HG03565 (cell line): ENCODE measurements at regions not wholly inside any gene's neighbourhood (a gene's known extent, or its start where the extent isn't known, plus 50 kb on each side); places are given as distances from the start of the nearest gene placed in this dataset.

Experiments
- ATAC-seq: cut with Tn5 transposase; IDR thresholded peaks from one replicate; pipeline ENCODE4 v1.9.1; 2021; ENCODE audit warnings: mild to moderate bottlenecking, moderate library complexity; ENCODE audit not compliant: unreplicated experiment

DNA sequence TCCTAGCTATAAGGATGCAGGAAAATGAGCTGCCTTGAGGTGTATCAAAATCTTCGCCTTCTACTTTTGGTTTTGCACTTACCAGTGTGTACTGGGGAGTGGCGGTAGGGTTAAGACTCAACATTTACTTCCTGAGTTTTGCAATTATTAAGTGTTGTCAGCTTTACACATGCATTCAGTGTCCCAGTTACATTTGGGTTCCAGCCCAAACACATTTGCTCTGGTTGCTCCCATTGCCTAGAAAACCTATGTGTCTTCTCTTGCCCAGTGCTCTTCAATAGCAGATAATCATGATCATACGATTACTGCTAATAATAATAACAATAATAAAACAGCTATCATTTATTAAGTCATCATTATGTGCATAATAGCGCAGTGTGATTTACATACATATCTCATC lies 241.5 kb upstream of the PAPPA start:
- no peak for ATAC-seq

DNA sequence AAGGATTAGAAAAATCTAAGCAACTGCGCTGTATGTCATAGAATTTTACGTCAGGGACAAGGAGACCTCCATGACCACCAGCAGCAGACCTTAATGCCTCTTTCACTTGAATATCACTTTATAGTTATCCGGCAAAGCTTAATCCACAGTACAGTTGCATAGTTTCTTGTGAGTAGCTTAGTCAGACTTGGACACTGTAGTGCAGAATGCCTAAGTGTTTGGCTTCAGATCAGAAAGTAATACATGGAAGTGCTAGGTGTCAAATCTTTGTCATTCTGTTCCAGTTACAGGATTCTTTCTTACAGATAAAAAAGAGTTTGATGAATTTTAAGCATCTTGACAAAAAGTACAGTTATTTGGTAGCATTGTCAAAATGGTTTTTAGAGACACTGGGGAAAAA lies 239.9 kb upstream of the PAPPA start:
- no peak for ATAC-seq

DNA sequence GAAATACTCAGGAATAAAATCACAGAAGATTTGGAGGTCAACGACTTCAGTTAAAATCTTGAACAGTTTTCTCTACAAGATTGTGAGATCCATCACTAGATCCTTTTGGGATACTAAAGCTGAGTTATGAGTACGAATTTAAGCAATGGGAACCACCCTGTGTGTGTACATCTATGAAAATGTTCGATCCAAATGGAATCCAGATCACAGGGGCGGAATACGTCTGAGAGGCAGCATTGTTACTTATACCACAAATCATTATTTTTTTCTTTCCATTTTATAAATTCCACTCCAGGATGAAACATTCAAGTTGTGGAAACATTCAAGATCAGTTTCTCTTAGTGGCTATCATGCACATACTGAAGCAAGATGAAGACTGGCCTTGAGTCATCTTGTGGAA lies 239.3 kb upstream of the PAPPA start:
- no peak for ATAC-seq

DNA sequence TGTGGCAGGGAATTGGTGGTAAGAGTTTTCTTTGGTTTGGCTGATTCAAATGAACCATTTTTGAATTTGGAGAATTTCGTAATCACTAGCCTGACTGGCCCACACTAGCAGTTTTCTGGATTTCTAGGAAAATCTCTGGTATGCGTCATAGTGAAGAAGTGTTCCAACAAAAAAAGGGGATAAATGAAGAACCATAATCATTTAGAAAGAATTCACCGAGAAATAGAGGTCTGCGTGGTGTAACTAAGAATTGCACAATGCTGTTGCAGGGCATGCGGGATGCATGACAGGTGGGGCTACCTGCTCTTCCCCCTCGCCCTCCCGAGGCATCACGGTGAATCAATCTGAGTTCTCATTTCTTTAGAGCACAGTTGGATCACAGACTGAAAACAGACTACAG lies 232.3 kb upstream of the PAPPA start:
- no peak for ATAC-seq

DNA sequence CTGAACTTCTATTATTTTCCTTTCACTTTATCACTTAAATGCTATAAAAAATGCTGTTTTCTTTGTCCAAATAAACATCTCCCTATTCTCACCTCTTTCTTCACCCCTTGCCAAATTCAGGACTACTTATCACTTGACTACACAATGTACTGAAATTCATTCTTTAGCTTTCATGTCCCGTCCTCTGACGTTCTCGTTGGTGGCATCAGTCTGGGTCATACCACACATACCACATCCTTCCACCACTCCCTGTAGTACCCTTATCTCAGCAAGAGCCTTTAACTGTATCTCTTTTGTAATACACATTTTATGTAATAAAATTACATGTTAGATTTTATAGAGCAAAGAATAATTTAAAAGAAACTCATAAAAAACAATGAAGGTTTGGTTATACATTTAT lies 231.1 kb upstream of the PAPPA start:
- ATAC-seq, result no peak

DNA sequence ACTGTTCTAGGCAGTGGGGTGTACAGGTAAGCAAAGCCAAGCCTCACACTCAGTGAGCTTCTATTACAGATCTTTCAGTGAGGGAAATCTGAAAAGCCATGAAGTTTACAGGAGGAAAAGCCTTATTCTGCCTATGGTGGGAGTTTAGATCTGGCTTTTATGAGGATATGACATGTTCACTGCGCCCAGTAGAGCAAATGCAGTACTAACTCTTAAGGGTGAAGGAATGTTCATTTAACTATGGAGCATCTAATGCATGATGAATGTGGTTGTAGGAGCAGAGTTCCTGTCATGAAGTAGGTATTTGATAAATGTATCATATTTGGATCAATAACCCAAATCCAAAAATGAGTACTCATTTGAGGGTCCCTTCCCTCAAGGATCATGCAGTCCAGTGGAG lies 230.2 kb upstream of the PAPPA start:
- no peak for ATAC-seq

DNA sequence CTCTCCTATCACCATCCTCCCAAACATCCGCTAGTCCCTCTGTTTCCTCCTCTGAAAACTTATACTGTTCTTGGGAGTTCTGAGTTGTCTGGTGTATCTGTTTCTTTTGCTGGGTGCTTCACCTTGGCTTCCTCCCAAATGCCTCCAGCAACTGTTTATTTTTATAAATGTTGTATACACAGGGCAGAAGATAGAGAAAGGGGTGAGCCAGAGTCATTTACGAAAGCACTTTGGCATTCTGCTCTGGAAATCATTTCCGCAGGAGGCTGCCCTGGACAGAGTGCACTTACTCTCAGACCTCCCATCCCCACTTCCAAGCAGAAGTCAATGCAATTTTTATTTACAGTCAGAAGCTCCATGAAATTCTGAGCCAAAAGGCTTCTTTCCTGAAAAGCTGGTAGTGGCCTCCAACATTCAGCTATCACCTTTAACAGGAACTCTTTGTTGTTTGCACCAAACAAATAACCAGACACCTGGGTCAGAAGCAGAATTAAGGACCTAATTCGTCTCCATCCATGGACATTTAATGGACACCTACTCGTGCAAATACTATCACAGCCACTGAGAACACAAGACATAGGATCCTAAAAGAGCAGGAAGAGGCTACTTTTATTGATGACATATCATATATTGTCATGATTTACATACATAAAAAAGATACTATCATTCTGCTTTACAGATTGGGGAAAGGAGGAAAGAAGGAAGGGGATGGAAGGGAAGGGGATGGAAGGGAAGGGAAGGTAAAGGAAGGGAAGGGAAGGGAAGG lies 229.5 kb upstream of the PAPPA start:
- ATAC-seq, result no peak

DNA sequence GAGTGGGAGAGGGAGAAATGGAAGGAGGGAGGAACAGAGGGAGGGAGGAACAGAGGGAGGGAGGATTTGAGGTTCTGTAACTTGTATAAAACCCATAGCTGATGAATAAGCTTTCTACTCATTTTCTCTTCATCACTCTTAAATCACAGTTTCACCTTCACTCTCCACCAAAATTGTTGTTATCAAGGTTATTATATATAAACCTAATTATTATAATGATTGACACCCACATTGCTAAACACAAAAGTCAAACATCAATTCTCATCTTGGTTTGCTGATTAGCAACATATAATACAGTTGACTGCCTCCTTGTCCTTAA lies 229.0 kb upstream of the PAPPA start:
- ATAC-seq, result no peak

DNA sequence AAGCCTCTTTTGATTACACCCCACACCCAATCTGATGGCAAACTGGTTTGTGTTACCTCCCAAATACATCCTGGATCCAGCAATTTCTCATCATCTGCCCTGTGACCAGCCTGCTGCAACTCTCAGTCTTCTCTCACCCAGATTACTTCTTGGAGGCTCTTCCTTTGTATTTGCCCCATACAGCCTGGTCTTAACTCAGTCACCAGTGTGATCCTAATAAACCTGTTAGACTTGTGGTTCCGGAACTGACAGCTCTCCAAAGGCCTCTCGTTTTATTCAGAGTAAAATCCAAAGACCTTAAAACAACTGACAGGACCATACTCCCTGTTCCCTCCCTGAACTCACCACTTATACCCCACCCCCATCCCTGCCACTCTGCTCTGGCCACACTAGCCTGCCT lies 228.2 kb upstream of the PAPPA start:
- ATAC-seq, result no peak

DNA sequence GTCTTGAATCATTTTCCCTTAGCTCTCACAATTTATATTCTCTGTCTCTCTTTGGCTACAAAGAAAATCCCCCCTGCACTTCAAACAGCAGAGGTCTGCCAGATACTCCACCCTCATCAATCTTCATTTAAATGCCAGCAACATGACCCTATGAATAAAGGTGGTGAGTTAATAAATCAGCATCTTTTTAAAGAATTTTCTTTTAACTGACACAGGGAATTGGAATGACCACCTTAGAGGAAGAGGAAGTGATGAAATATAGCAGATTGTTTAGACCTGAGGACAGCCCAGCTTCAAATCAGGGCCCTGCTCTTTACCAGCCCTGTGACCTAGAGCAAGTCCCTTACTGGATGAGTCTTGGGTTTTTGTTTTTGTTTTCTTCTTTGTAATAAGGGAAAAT lies 223.1 kb upstream of the PAPPA start:
- ATAC-seq, result no peak

DNA sequence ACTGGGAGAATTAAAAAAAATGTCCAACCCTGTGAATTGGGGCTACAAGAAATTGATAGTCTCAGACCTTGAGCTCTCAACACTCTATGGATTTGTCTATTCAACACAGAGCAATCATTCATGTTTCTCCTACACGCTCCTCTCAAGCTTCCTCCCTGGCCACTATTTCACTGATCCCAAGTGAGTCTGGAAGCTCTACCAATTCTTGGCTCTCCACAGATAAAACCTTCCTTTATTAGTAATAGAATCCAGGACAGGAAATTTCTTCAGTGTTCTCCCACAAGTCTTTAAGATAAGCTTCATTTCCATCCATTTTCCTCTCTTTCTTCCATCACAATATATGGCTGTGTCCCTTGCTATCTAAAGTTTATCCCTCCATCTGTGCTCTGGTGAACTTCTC lies 215.1 kb upstream of the PAPPA start:
- no peak for ATAC-seq

DNA sequence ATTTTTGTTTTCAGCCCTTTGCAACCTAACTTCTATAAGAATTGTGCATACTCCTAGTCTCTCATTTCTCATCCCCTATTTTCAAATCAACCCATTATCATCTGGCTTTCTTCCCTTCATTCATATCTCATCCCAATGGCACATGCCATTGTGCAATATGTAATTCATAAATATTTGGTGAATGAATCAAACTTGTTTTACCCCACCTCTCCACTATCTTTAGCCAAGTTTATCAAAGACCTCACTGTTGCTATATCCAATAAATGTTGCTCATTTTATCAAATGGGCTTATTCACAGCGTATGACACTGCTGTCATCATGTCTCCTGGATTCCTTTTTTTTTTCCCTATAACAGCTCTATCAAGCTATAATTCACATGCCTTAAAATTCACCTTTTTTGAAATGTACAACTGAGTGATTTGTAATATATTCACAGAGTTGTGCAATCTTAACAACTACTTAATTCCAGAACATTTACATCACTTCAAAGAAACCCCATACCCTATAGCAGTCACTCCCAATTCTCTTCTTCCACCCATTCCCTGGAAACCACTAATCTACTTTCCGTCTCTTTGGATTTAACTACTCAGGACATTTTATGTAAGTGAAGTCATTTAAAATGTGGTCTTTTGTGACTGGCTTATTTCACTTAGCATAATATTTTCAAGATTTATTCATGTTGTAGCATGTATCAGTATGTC lies 214.4 kb upstream of the PAPPA start:
- ATAC-seq, result no peak

DNA sequence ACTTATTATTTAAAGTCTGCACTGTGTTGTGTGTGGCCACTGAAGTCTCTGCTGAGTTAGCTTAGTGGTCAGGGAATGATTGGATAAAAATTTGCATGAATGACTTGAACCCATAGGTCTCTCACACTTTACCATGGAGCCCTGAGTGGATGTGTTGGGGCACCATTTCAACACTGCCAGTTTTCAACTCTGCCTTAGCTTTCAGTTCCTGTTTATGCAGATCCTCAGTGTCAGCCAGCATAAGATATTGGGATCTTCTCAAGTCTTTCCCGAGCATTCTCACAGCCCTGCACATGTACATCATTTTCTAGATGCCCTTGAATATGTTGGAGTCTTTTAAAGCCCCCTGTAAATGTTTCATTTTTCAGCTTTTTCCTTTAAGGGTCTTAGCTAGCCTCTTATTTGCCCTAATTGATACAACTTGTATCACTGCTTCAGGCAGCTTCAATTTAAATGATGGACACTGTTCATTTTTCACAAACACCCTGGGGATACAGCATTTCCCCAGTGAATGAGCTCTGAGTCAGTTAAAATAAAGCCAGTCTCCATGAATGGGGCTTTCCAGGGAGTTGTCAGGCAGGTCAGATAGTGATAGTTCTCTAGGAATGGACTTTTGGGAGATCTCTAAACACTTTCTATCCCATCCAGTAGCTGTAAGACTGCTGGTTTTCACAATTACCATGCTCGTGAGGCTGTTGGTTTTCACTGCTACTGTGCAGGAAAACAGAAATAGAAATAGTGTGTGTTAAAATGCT lies 211.9 kb upstream of the PAPPA start:
- ATAC-seq, result no peak

DNA sequence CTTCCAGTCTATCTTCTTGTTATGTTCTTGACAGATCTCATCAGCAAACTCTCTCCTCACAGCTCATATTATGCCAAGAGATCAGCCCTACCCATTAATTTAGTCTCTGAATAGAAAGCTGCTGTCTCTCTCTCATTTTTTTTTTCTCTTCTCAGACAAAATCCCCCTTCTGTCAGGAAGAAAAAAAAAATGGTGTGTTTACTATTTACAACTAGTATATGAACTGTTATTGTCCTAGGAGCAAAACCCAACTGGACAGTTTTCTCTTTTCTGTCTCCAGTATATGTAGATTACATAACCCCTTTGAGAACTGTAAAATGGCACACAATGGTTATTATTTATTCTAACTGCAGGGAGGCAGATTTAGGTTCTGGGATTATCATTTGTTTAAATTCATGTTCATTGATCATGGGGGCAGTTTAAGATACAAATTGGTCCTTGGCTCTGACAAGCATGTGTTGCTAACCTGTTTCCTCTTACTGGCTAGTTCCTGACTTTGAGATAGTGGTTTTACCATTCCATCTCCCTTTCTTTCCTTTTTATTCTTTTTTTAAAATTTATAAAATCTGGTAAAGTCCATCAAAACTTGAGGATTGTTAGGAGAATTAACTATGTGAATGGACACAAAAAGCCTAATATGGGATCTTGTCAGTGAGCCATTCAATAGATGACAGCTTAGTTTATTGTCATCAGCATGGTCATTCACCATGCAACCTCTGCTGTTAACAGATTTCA lies 210.0 kb upstream of the PAPPA start:
- ATAC-seq, result no peak

DNA sequence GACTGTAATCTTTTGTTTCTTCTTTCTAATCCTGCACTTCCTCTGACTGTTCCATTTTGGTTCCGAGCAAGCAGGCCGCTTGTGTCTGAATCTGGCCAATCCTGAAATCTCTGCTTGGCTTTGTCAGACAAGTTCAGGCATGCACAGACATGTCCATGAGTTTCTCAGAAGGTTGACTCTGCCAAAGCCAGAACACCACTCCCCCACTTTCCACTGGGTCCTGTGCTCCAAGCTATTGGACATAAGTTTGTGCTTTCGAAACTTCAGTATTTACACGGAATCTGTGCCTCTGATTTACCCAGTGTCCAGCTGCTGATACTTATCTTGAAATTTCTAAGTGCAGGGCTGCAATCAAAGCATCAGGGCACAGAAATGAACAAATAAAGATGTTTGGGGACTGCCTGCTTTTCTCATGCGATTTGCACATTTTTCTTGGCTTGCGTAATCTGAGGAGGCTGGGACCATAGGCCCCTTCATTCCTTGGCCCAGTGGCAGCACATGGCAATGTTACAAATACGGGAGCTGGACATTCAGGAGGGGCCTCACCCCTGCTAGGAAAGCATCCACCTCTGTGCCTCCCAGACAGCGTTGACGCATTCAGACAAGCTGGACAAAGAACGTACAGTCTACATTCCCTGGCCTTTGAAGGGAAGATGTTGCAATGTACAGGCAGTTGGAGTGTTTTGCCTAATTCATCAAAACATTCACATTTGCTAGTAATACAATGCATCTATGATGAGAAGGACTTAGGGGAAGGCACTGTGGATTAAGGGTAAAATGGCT lies 209.2 kb upstream of the PAPPA start:
- ATAC-seq, result no peak

DNA sequence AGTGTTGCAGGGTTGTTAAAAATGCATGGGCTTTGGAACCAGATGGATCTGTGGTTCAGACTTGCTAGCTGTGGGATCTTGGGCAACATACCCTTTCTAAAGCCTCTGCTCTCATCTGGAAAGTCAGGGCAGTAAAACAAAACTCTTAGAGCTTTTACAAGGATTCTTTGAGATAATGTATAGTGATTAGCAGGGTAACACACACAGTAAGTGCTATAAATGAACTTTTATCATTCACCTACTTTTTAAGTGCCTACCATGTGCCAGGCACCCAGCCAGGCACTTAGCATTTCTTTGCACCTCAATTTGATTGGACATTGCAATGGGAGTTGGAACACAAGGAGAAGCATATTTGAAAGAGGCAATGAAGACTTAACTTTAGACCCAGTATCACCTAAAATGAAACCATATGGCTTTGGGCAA lies 208.6 kb upstream of the PAPPA start:
- ATAC-seq, result no peak

DNA sequence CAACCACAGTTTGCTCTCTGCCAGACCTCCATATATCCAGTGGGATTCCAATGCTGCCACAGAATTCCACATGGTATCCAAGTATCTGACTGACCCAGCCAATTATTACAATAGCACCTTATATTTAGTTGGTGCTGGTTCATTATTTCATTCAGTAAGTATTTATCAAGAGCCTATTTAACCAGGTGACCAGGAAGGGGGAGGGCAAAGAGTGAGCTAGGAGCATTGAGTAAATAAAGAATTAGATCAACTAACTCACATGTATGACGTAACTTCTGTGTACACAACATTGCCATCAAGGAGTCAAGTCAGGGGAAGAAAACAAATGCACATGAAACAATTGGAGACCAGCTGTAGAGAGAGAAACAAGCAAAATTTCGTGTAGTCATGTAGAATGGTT lies 207.1 kb upstream of the PAPPA start:
- no peak for ATAC-seq

DNA sequence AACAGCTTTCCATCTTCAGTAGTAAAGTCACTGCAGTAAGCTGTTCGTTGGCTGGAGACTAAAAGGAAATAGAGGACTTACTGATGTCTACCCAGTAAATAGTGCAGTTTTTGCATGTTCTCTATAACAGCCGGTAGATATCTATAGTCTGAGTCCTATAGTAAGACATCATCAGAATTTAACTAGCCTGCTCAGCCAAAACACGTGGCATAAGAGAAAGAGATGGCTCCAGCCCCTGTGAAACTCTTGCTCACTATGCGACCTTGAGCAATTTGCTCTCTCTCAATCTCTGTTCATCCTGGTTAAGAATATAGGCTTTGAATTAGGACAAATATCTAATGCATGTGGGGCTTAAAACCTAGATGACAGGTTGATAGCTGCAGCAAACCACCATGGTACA lies 201.6 kb upstream of the PAPPA start:
- no peak for ATAC-seq

DNA sequence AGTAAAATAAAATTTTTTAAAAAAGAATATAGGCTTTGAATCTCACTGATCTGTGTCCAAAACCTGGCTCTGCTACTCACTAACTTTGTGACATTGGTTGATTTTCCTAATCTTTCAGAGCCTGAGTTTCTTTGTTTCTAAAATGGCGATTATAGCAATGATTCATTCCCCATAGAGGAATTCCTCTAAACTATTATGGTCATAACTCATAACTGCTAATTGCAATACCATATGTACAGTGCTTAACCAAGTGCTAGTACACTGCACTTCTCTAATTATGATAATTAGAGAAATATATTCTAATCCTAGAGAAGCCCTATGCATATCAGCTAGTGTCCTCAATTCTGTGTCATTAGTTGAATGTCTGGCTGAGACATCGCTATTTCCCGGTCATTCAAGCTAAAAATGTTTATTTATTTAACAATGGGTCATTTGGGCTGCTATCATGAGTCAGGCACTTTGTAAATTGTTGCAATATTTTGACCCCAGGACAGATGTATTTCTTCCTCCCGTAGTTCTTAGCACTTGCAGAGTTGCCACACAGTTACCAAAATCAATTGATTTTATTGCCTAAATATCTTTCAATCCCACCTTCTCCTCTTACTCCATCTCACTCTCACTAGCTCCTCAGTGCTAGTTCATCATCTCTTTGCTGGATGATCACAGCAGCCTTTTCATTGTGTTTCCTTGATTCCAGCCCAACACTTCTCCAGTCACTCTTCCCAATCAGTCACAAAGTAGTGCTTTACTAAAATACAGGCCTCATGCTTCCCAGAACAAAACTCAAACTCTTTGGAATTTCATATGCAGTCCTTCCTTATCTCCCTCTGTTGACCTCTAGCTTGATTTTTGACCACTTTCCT lies 200.9 kb upstream of the PAPPA start:
- no peak for ATAC-seq

DNA sequence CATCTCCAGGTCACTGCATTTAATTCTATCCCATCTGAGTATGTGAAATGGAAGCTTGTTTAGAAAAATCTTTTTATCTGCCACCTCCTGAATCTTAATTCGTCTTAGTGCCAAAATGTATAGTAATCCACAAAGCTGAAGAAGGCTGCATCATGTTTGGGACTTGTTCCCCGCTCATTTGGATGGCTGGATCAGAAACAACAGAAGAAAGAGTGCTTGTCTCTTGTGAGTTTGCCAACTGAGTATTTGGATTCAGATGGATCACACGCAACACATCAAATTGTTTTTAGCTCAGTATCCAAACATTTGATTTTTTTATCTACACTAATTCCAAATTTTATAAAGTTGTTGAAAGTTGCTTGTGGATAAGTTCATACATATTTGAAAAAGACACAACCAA lies 197.2 kb upstream of the PAPPA start:
- no peak for ATAC-seq
